Activated CD4-positive, CD25-positive, alpha-beta regulatory T cell treated with anti-CD3 and anti-CD28 coated beads, Interleukin-2, amount 50 U/mL, for 24 hours (primary cell): ENCODE measurements at regions not wholly inside any gene's neighbourhood (a gene's known extent, or its start where the extent isn't known, plus 50 kb on each side); places are given as distances from the start of the nearest gene placed in this dataset.

Experiments used
- ATAC-seq, 2 donors: fragments of 150-1000 bp; cut with Tn5 transposase; one replicate each; pipeline ENCODE4 v1.10.0; 2021; ENCODE audit warnings: mild to moderate bottlenecking in 1 of 2, moderate library complexity in 1 of 2

DNA sequence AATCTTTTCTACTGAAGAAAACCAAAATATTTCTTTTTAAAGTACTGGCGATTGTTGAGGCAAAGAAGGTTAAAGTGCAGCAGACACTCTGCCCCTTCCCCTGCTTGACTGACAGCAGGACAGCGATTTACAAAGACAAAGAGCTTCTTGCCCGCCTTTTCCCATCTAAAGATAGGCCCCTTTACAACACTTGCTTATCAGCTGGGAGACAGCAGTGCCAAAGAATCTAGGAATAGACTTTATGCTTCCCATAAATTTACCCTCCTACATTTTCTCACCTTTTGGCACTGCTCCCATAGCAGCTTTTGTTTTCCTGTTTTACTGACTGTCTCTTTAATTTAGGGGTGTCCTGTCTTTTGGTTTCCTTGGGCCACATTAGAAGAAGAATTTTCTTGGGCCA lies 824.1 kb downstream of the CCSER2 start:
- ATAC-seq = no peak

DNA sequence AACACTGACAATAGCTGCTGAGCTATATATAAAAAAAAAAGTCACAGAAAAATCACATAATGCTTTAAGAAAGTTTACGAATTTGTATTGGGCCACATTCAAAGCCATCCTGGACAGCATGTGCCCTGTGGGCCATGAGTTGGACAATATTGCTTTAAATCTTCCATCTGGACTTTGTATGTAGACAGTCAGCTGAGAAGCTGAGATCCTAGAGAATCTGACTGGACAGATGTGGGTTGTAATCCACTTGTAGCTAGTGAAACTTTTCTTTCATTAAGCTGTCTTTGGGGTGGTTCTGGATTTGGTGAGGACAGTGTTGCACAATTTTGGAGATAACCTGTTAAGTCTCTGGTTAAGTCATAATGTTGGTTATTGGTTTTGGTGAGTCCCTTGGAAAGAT lies 824.5 kb downstream of the CCSER2 start:
- ATAC-seq = no peak

DNA sequence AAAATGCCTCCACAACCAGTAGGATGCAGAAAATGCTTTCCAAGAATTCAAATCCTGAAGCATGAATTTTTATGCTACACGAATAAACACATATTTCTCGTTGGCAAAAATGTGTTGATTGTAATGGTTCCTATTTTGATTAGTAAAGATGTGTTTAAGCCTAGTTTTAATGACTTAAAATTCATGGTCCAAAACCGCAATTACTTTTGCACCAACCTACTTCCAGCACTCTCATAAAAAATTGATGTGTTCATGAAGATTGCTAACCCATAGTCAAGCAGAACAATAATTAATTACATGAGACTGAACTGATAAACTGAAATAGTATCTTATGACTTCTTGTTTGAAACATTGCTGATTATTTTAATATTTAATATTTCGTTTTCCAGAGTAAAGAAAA lies 828.8 kb downstream of the CCSER2 start:
- no peak for ATAC-seq

GRCh38 chr10:85168243-85168642 lies 839.9 kb downstream of the CCSER2 start:
- no peak for ATAC-seq

DNA sequence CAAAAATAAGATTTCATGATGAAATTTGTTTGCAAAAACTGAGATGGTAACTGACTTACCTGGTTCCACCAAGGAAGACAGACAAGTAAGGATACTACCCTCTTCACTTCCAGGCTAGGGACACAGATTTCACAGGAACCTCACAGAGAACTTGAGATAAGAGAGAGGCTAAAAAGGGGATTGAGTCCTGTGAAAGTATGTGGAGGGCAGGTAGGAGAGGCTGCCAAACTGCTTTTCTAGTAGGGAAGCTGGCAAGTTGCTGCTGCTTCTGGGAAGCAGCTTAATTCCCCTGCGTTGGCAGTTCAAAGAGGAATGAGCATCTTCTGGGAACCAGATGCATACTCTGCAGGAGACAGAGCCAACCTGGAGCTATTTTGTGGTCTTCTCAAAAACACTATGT lies 841.6 kb downstream of the CCSER2 start:
- no peak for ATAC-seq

DNA sequence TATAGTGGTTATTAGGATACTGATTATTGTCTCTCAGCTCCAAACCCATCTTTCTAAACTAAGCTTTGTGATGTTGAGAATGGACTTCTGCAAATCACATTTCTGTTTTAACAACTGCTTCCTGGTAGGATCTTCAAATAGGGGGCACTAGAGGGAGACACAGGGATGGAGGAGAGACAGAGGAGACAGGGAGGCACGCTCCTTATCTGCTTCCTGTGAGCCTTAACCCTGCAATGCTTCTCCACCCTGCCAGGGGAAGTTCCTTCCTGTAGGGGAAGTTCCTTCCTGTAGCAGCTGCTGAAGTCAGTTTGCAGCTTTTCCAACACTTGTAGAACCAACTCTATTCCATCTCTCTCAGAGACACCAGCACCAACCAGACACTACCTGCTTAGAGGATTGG lies 847.2 kb downstream of the CCSER2 start:
- no peak for ATAC-seq

DNA sequence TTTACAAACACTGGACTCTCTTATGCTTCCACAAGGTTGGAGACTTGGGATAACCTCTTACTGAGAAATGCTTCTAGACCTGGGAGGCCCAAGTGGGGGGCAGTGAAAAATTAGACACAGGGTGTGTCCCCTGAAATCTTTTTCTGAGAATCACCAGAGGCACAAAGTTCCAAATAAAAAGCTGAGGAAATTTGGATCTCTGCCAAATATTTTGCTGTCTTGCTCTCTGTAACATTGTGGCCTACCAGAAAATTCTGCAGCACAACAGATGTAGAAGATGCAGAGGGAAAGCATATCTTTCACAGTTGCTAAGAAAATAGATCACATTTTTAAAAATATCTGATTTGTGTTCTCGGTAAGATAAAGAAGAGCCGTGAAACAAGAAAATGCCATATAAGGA lies 849.4 kb downstream of the CCSER2 start:
- no peak for ATAC-seq

DNA sequence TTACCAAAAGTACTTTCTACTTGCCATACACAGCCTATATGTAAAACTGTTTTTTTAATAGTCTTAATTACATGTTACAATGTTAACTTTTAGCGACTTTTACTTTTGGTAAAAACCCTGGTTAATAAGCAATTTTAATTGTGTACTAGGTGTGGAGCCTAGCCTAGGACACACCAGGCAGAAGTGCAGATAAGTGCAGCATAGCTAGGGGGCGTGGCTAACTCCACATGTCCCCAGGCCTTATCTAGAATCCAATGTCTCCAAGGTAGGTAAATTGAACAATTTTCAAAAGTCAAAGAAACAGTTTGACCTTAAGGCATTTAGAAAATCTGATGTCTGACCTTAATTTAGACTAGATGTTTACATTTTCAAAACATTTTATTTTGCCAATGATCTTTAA lies 858.7 kb downstream of the CCSER2 start:
- ATAC-seq = no peak

DNA sequence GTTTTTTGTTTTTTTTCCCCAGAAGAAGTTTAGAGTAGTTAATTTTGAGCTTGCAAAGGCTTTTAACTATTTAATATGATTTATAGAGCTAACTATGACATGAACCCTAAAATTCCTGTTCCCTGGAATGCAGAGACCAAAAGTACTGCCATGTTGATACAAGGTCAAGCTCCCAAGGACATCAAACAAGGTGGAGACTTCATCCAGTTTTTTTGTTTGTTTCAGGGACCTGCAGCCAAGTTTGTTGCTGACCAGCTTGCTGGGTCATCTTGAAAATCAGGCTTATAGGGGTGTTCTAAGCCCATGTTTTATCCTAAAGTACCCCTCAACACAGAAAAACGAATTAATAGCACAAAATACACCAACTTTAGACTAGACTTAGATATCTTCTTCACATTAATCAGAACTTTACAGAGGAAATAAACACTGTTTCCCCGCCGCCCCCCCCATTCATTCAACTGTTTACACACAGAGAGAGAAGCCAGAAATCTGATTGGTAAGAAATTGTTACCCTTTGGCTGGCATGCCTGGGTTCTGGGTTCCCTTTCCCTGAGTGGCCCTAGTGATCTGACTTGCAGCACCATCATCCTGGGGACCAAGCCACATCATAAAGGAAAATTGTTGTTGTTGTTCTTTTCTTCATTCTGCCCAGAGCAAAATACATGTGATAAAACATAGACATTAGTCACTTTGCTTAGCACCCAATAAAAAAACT lies 860.5 kb downstream of the CCSER2 start:
- ATAC-seq = no peak

DNA sequence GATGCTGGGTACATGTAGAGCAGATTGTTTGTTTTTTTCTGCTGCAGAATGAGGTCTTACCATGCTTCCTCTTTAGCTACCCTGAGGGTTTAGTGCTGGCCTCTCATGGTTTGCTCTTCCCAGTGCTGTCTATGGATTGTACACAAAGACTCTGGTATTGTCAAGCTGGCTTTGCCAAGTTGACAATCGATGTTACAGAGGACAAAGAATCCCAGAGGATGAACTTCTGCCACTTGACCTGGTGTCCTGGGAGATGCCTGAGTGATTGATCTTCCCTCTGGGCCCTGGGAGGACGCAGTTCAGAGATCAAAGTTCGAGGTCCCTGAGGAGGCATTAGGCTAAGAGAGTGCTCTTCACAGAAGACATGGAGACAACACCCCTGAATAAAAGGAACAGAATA lies 865.4 kb downstream of the CCSER2 start:
- ATAC-seq = no peak

DNA sequence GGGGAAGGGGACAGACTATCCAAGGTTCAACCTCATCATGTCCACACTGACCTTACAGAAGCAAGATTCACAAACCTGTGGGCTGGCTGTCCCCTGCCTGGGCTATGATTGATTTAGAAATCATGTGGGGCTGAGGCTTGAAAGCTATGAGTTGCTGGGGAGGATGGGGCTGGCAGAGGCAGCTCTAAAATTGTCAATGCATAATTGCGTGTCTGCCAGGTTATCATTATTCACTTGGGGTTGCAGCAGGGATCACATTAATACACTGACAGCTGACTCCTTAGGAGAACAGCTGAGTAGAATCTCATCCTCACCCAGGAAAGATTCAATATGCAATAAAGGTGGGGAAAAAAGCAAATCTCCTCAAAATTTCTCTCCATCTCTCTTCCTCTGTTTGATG lies 866.3 kb downstream of the CCSER2 start:
- ATAC-seq = no peak

- no peak for ATAC-seq
These were observed 867.2 kb downstream of the CCSER2 start for GRCh38 chr10:85195596-85195995.

- ATAC-seq = no peak
These were observed 876.4 kb downstream of the CCSER2 start for GRCh38 chr10:85204814-85205213.

DNA sequence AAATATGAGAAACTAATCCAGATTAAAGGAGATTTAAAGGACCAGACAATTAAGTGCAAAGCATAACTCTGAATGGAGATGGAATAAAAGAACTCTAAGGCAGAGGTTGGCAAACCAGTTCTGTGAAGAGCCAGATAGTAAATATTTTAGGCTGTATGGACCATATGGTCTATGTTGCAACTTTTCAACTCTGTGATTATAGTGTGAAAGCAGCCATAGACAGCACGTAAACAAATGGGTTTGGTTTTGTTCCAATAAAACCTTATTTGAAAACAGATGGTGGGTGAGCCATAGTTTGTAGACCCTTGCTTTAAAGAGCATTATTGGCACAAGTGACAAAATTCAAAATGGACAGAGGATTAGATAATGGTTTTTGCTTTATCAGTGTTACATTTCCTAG lies 884.1 kb downstream of the CCSER2 start:
- ATAC-seq = no peak

- no peak for ATAC-seq
These were observed 885.1 kb downstream of the CCSER2 start for GRCh38 chr10:85213493-85213892.

GRCh38 chr10:85222300-85222699 lies 893.9 kb downstream of the CCSER2 start:
- no peak for ATAC-seq

- no peak for ATAC-seq
These were observed 896.1 kb downstream of the CCSER2 start for GRCh38 chr10:85224366-85224940.

GRCh38 chr10:85225311-85225710 lies 896.9 kb downstream of the CCSER2 start:
- ATAC-seq = no peak

DNA sequence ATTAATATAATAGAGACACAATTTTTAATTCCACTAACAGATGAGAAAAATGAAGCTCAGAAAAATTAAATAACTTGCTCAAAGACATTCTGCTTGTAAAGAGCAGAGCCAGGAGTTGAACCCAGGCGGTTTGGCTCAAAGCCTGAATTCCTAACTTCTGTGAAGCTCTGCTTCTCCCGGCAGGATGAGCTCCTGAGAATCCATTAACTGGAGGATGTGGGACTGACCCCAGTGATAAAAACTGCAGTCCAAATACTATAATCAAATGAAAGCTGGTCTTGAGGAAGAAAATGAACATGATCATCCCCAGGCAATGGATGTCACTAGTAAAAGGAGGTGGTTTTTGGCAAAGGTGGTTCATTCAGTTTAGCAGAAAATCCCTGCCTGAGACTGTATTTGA lies 898.2 kb downstream of the CCSER2 start:
- no peak for ATAC-seq

- no peak for ATAC-seq
These were observed 900.3 kb downstream of the CCSER2 start for GRCh38 chr10:85228726-85229125.

DNA sequence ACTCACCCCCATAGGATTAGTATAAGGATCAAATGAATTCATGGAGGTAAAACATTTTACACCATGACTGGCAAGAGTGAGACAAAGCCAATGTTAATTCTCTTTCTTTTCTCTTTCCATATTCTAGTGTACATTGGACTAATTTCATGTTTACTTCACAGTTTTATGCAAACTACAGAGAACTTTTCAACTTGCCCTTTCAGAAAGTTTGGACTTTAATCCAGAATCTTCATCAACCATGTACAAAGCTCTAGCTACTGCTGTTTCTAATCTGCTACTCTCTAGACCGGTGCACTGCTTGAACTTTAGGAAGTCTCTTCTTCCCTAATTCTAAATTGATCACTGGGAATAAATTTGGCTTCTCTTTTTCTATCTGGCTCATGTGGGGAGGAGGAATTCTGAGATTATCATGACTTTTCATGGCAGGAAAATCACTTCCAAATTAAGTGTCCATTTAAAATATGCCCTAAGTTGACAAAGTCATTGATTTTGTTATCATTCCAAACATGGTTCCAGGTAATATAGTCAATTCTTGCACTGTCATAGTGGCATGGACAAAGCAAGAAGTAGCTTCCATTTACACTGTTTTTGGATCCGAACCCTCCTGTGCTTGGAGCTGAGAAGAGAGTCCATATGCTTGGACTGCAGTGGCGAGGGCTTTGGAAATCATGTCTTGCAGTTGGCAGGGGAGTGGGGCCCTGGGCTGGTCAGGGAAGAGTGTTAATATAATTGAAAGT lies 903.3 kb downstream of the CCSER2 start:
- no peak for ATAC-seq

DNA sequence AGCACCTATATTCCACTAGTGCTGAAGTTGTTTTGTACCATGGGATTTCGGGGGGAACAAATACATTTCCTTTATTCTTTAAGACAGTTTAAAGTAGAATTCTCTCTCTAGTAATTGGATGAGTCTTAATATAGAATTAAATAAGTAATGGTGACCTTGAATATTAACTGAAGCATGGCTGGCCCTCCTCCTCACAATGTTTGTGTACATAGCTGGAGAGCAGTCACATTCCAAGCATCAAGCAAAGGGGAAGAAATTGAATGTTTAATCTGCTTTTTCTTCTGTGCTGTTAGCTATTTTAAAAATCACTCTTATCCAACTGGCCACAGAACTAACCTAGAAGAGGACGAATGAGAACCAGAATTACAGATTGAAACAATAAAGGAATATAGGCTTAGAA lies 906.9 kb downstream of the CCSER2 start:
- ATAC-seq = no peak

DNA sequence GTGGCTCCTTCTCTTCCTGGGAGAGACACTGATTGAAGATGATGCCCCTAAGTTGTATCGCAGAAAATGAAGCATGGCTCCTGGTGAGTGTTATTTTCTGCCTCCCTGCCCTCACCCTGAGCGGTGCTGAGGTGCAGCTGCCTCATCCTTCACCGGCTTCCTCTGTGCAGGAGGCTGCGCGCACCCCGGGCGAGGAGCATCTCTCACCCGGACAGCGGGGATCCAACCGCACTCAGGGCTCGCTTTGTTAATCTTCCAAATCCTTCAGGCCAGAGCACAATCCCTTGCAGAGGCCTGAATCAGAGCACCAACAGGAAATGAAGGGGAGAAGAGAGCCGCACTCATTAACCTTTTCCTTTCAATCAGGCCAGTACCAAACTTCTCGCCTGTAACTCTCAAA lies 910.3 kb downstream of the CCSER2 start:
- ATAC-seq = no peak

GRCh38 chr10:85250304-85250703 lies 921.9 kb downstream of the CCSER2 start:
- no peak for ATAC-seq
